H9 (cell line): ENCODE measurements at regions not wholly inside any gene's neighbourhood (a gene's known extent, or its start where the extent isn't known, plus 50 kb on each side); places are given as distances from the start of the nearest gene placed in this dataset.

Source experiments
- DNase-seq: peaks from one replicate; pipeline ENCODE4 v3.0.0-alpha.2; 2017
- H2AFZ ChIP-seq: one replicate; pipeline ENCODE4 v1.6.1; 2013; ENCODE audit warnings: mild to moderate bottlenecking, low read length, control low read depth, moderate library complexity
- H2AK5ac ChIP-seq: 2 replicates; pipeline ENCODE4 v1.6.1; 2013; ENCODE audit warnings: low read length, control low read depth, mixed read lengths; ENCODE audit not compliant: insufficient read length
- H2BK120ac ChIP-seq: one replicate; pipeline ENCODE4 v1.6.1; 2013; ENCODE audit warnings: low read depth, mild to moderate bottlenecking, low read length, control low read depth, inconsistent platforms; ENCODE audit not compliant: poor library complexity, severe bottlenecking
- H2BK12ac ChIP-seq: 2 replicates; pipeline ENCODE4 v1.6.1; 2013; ENCODE audit warnings: low read length, control low read depth, mixed read lengths, low read depth; ENCODE audit not compliant: insufficient read length
- H2BK15ac ChIP-seq: 2 replicates; pipeline ENCODE4 v1.6.1; 2013; ENCODE audit warnings: low read depth, low read length, control low read depth
- H2BK20ac ChIP-seq: one replicate; pipeline ENCODE4 v1.6.1; 2013; ENCODE audit warnings: low read depth, mild to moderate bottlenecking, low read length, control low read depth, inconsistent platforms; ENCODE audit not compliant: poor library complexity, severe bottlenecking
- H2BK5ac ChIP-seq: 2 replicates; pipeline ENCODE4 v1.6.1; 2013; ENCODE audit warnings: low read length, control low read depth, mixed read lengths; ENCODE audit not compliant: insufficient read length
- H3K14ac ChIP-seq: 2 replicates; pipeline ENCODE4 v1.6.1; 2013; ENCODE audit warnings: low read length, control low read depth; ENCODE audit not compliant: insufficient read depth
- H3K18ac ChIP-seq: 2 replicates; pipeline ENCODE4 v1.6.1; 2013; ENCODE audit warnings: low read depth, mild to moderate bottlenecking, mixed read lengths, low read length, control low read depth; ENCODE audit not compliant: insufficient read length
- H3K23ac ChIP-seq: 2 replicates; pipeline ENCODE4 v1.6.1; 2013; ENCODE audit warnings: low read length, control low read depth, mixed read lengths, low read depth; ENCODE audit not compliant: insufficient read length
- H3K23me2 ChIP-seq: 2 replicates; pipeline ENCODE4 v1.6.1; 2013; ENCODE audit warnings: low read depth, mild to moderate bottlenecking, mixed read lengths, low read length, control low read depth; ENCODE audit not compliant: insufficient read length, poor library complexity, severe bottlenecking
- H3K27ac ChIP-seq: 2 replicates; pipeline ENCODE4 v1.5.1; 2013; ENCODE audit warnings: low read length, control low read depth, mixed read lengths, low read depth; ENCODE audit not compliant: insufficient read length
- H3K27me3 ChIP-seq: 2 replicates; pipeline ENCODE4 v1.6.1; 2013; ENCODE audit warnings: low read length, control low read depth, inconsistent platforms; ENCODE audit not compliant: insufficient read depth
- H3K4ac ChIP-seq: 2 replicates; pipeline ENCODE4 v1.6.1; 2013; ENCODE audit warnings: low read depth, mild to moderate bottlenecking, control low read depth, inconsistent platforms, low read length, moderate library complexity
- H3K4me1 ChIP-seq: 2 replicates; pipeline ENCODE4 v1.6.1; 2013; ENCODE audit warnings: low read length, control low read depth, inconsistent platforms; ENCODE audit not compliant: insufficient read depth
- H3K4me2 ChIP-seq: 2 replicates; pipeline ENCODE4 v1.6.1; 2013; ENCODE audit warnings: low read length, control low read depth, mixed read lengths; ENCODE audit not compliant: insufficient read length, insufficient read depth
- H3K56ac ChIP-seq: 2 replicates; pipeline ENCODE4 v1.6.1; 2013; ENCODE audit warnings: low read depth, mild to moderate bottlenecking, mixed read lengths, low read length, control low read depth; ENCODE audit not compliant: insufficient read length
- H3K79me1 ChIP-seq: 2 replicates; pipeline ENCODE4 v1.6.1; 2013; ENCODE audit warnings: low read depth, mild to moderate bottlenecking, moderate library complexity, low read length, control low read depth, inconsistent platforms; ENCODE audit not compliant: insufficient read depth, poor library complexity, severe bottlenecking
- H3K79me2 ChIP-seq: 2 replicates; pipeline ENCODE4 v1.6.1; 2013; ENCODE audit warnings: low read length, control low read depth, inconsistent platforms; ENCODE audit not compliant: insufficient read depth
- H3K9ac ChIP-seq: 2 replicates; pipeline ENCODE4 v1.6.1; 2013; ENCODE audit warnings: low read length, control low read depth, mixed read lengths; ENCODE audit not compliant: insufficient read length; ENCODE audit errors: extremely low read depth
- H3K9me3 ChIP-seq: one replicate; pipeline ENCODE4 v1.6.1; 2013; ENCODE audit warnings: low read depth, low read length, inconsistent platforms; ENCODE audit not compliant: control insufficient read depth
- H3T11ph ChIP-seq: one replicate; pipeline ENCODE4 v1.6.1; 2013; ENCODE audit warnings: mild to moderate bottlenecking, low read length, control low read depth, inconsistent platforms
- H4K20me1 ChIP-seq: one replicate; pipeline ENCODE4 v1.6.1; 2013; ENCODE audit not compliant: control insufficient read depth, insufficient read length, insufficient read depth
- H4K5ac ChIP-seq: 2 replicates; pipeline ENCODE4 v1.6.1; 2013; ENCODE audit warnings: low read depth, mild to moderate bottlenecking, mixed read lengths, low read length, control low read depth; ENCODE audit not compliant: insufficient read length
- H4K8ac ChIP-seq: replicated peaks from 2 replicates; pipeline ENCODE4 v1.6.1; 2013; ENCODE audit warnings: low read length, control low read depth, mixed read lengths, low read depth; ENCODE audit not compliant: insufficient read length
- H4K91ac ChIP-seq: 2 replicates; pipeline ENCODE4 v1.6.1; 2013; ENCODE audit warnings: low read depth, mild to moderate bottlenecking, moderate library complexity, mixed read lengths, low read length, control low read depth; ENCODE audit not compliant: insufficient read length
- H3K27ac Mint-ChIP-seq, 3 experiments: 2 replicates in 2 of 3; 3 replicates in 1 of 3; pipeline ENCODE4 v1.8.0; 2020 to 2021; ENCODE audit warnings: mixed read lengths in 3 of 3, mild to moderate bottlenecking in 1 of 3, moderate library complexity in 1 of 3
- H3K27me3 Mint-ChIP-seq: 2 replicates; pipeline ENCODE4 v1.8.0; 2021; ENCODE audit warnings: low read depth, mild to moderate bottlenecking, moderate library complexity, mixed read lengths
- H3K36me3 Mint-ChIP-seq, 3 experiments: 2 replicates in 2 of 3; 3 replicates in 1 of 3; pipeline ENCODE4 v1.8.0; 2020 to 2021; ENCODE audit warnings: low read depth in 3 of 3, mixed read lengths in 3 of 3; ENCODE audit not compliant: insufficient read depth in 1 of 3
- H3K4me1 Mint-ChIP-seq, 2 experiments: 2 replicates each; pipeline ENCODE4 v1.8.0; 2020; ENCODE audit warnings: mixed read lengths in 2 of 2
- H3K4me3 Mint-ChIP-seq, 2 experiments: 2 replicates in 1 of 2; 3 replicates in 1 of 2; pipeline ENCODE4 v1.8.0; 2020 to 2021; ENCODE audit warnings: mild to moderate bottlenecking in 2 of 2, mixed read lengths in 2 of 2, moderate library complexity in 1 of 2
- H3K9me3 Mint-ChIP-seq, 2 experiments: 2 replicates in 1 of 2; 3 replicates in 1 of 2; pipeline ENCODE4 v1.8.0; 2020; ENCODE audit warnings: mild to moderate bottlenecking in 2 of 2, mixed read lengths in 2 of 2, moderate library complexity in 1 of 2
- CTCF ChIP-seq: fragments of 200-600 bp; sonication (generic); conservative IDR thresholded peaks from 3 replicates; pipeline ENCODE4 v1.8.0; 2021; ENCODE audit warnings: antibody characterized with exemption, mild to moderate bottlenecking
- WGBS: extraction: QIAGEN DNeasy Blood & Tissue Kit; methylation state at CpG from one replicate; pipeline ENCODE4 v1.1.7; 2013; ENCODE audit warnings: missing lambda C conversion rate, low lambda C conversion rate, mixed read lengths; ENCODE audit not compliant: insufficient read length; ENCODE audit errors: extremely low coverage; 5-methylcytosine and 5-hydroxymethylcytosine counted together

- Histone ChIP-seq H2BK120ac (no peak overlapping the region), H2BK15ac (no peak overlapping the region), H4K20me1 (no peaks in the 10 kb centered on the region), H2AK5ac (no peak overlapping the region), H3K18ac (no peak overlapping the region), H3K23me2 (no peaks in the 10 kb centered on the region), H4K91ac (no peak overlapping the region), H2BK12ac (no peak overlapping the region), H3K79me2 (no peaks in the 10 kb centered on the region), H3K27ac (no peak overlapping the region), H3T11ph (no peak overlapping the region), H3K4me1 (peaks cover 2% of the 10 kb centered on the region; the same call in 1 of the 2 replicates), H3K23ac (no peak overlapping the region), H3K14ac (no peak overlapping the region), H2BK20ac (no peak overlapping the region), H3K79me1 (no peaks in the 10 kb centered on the region), H3K56ac (no peak overlapping the region), H3K9me3 (no peaks in the 10 kb centered on the region), H3K9ac (no peak overlapping the region), H3K4me2 (no peak overlapping the region), H2AFZ (no peak overlapping the region), H3K4ac (no peak overlapping the region), H2BK5ac (no peak overlapping the region), H4K5ac (no peak overlapping the region), H4K8ac (no peak overlapping the region), H3K27me3 (no peaks in the 10 kb centered on the region)
- no peak for TF ChIP-seq CTCF
- no CpG with 5 or more reads among the region's 3 CpGs for WGBS
- peaks cover 11 to 16% of the 10 kb centered on the region in 2 experiments; a peak in 3 of 4 replicates for H3K4me1 Mint-ChIP-seq
- DNase-seq, result no peak
- H3K36me3 Mint-ChIP-seq, result peaks cover 0 to 6% (median 0%) of the 10 kb centered on the region in 3 experiments; a peak in 3 of 7 replicates
- H3K4me3 Mint-ChIP-seq, result no peak overlapping the region
- no peak overlapping the region for H3K27ac Mint-ChIP-seq
- H3K27me3 Mint-ChIP-seq, result peaks cover 1% of the 10 kb centered on the region; the same call in 1 of the 2 replicates
- H3K9me3 Mint-ChIP-seq, result no peaks in the 10 kb centered on the region; a peak in 1 of 5 replicates
Measured at GRCh38 chr7:21141476-21141875, 286.4 kb upstream of the SP4 start.
